ENCODE measurements at regions not wholly inside any gene's neighbourhood (a gene's known extent, or its start where the extent isn't known, plus 50 kb on each side); places are given as distances from the start of the nearest gene placed in this dataset.

DNA sequence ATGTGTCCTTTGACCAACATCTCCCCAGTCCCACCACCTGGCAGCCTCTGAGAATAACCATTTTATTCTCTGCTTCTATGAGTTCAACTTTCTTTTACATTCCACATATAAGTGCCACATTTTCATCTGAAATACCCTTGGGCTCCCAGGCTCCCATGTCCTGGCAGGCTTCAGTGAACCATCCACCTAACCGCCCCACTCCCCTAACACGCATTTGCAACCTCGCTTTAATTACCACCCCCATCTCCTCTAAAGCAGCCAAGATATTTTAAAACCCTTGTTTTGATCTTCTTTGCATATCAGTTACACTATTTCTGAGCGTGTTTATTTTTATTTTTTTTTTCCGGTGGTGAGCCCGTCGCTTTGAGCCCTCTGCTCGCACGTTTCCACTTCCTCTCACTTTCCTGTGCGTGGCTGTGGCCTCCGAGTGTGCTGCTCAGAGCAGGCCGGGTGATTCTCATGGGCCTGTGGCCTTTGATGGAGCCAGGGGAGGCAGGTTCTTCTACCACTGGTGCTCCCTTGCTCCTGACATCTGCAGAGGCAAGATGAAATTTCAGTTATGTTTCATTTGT is 195.4 kb upstream of the LPP start:
- Histone ChIP-seq H3K79me1 (ENCODE audit: low read depth in 1 of 2, low read length in 2 of 2) (no peaks in the 10 kb centered on the region), H4K5ac (ENCODE audit: low read depth, low read length) (no peak overlapping the region), H3K9me1 (ENCODE audit: insufficient read depth, low read length) (peaks cover 8% of the 10 kb centered on the region; the same call in 1 of the 2 replicates), H2AFZ (replicated peaks; ENCODE audit: low read length, poor library complexity) (no peak overlapping the region), H2AK9ac (replicated peaks; ENCODE audit: low read depth, low read length, poor library complexity) (no peak overlapping the region), H2BK120ac (ENCODE audit: low read depth, low read length) (no peak overlapping the region), H4K20me1 (ENCODE audit: insufficient read depth, low read length) (peaks cover 5% of the 10 kb centered on the region; the same call in 1 of the 2 replicates), H4K8ac (ENCODE audit: low read depth in 2 of 2, low read length in 2 of 2) (no peak overlapping the region), H3K56ac (ENCODE audit: extremely low read depth, insufficient read depth, low read length) (no peak overlapping the region), H3K9ac (ENCODE audit: low read depth, low read length) (no peak overlapping the region), H3K27ac (ENCODE audit: insufficient read depth, low read length) (no peak overlapping the region), H3K36me3 (ENCODE audit: control insufficient read depth, insufficient read depth, low read length) (no peaks in the 10 kb centered on the region), H4K91ac (ENCODE audit: insufficient read depth, low read depth, low read length) (no peak overlapping the region), H3K4me2 (ENCODE audit: low read depth, low read length) (no peak overlapping the region), H3K4me3 (ENCODE audit: insufficient read depth, low read depth, low read length) (no peak overlapping the region), H3K14ac (replicated peaks; ENCODE audit: low read depth, low read length) (no peak overlapping the region), H3K27me3 (ENCODE audit: control insufficient read depth, insufficient read depth, low read length) (peaks cover 6% of the 10 kb centered on the region), H3K18ac (ENCODE audit: low read depth, low read length) (no peak overlapping the region), H2BK20ac (ENCODE audit: low read depth, low read length) (no peak overlapping the region), H3K9me3 (ENCODE audit: control insufficient read depth, insufficient read depth, low read length) (no peaks in the 10 kb centered on the region), H3K23ac (ENCODE audit: low read depth, low read length) (no peak overlapping the region), H3K4ac (ENCODE audit: low read depth, low read length) (no peak overlapping the region), H2BK15ac (ENCODE audit: low read depth, low read length) (no peak overlapping the region), H2AK5ac (ENCODE audit: low read depth, low read length) (no peak overlapping the region), H3K4me1 (ENCODE audit: control insufficient read depth, insufficient read depth, low read length) (peaks cover 14% of the 10 kb centered on the region), H2BK5ac (ENCODE audit: low read depth, low read length, poor library complexity, severe bottlenecking) (no peak overlapping the region)
- DNase-seq (no peak), ATAC-seq (ENCODE audit: low read depth) (no peak)
- ChIA-PET CTCF (interaction anchor here (0.6 kb wide), 1 partner anchor 9 kb away, joined by 5 read pairs; no protein-coding TSS in a partner anchor), POLR2A (ENCODE audit: unreplicated experiment) (no interaction called here)
- intact Hi-C loops (cut with micrococcal nuclease), result loop anchor here (5.0 kb wide), 1 partner anchor 211 kb away; the partner anchor contains the start of gene BCL6
- 100% methylated on average over 1 to 2 of the region's 12 CpGs for WGBS, 2 experiments (ENCODE audit: extremely low coverage in 2 of 2, insufficient read length in 1 of 2)
- no TSS peak for BruUV-seq (replicated peaks)
- TF ChIP-seq MAFK (IDR thresholded peaks at IDR 0.05; ENCODE audit: low read depth, low read length), result no peak
- no peak for TF ChIP-seq CHD1 (IDR thresholded peaks at IDR 0.05; ENCODE audit: low read depth, low read length)
- TF ChIP-seq RAD21 (IDR thresholded peaks at IDR 0.05; ENCODE audit: low read length), result no peak
- no peak for TF ChIP-seq CEBPB (IDR thresholded peaks at IDR 0.05; ENCODE audit: low read depth, low read length)
- TF ChIP-seq RFX5 (IDR thresholded peaks at IDR 0.05; ENCODE audit: low read depth, low read length), result no peak
- no peak for TF ChIP-seq POLR2A (IDR thresholded peaks at IDR 0.05; ENCODE audit: low read depth, low read length)
- TF ChIP-seq MAZ (IDR thresholded peaks at IDR 0.05; ENCODE audit: borderline replicate concordance, low read depth, low read length), result no peak
- TF ChIP-seq FOS (IDR thresholded peaks at IDR 0.05; ENCODE audit: low read depth, low read length), result no peak
- no peak for TF ChIP-seq RCOR1 (IDR thresholded peaks at IDR 0.05; ENCODE audit: insufficient replicate concordance, low read length)
- TF ChIP-seq ELK1 (IDR thresholded peaks at IDR 0.05; ENCODE audit: borderline replicate concordance, low read depth, low read length), result no peak
- TF ChIP-seq, protein P1, sequence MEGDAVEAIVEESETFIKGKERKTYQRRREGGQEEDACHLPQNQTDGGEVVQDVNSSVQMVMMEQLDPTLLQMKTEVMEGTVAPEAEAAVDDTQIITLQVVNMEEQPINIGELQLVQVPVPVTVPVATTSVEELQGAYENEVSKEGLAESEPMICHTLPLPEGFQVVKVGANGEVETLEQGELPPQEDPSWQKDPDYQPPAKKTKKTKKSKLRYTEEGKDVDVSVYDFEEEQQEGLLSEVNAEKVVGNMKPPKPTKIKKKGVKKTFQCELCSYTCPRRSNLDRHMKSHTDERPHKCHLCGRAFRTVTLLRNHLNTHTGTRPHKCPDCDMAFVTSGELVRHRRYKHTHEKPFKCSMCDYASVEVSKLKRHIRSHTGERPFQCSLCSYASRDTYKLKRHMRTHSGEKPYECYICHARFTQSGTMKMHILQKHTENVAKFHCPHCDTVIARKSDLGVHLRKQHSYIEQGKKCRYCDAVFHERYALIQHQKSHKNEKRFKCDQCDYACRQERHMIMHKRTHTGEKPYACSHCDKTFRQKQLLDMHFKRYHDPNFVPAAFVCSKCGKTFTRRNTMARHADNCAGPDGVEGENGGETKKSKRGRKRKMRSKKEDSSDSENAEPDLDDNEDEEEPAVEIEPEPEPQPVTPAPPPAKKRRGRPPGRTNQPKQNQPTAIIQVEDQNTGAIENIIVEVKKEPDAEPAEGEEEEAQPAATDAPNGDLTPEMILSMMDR (conservative IDR thresholded peaks at IDR 0.05; ENCODE audit: low read depth, low read length), result no peak
- TF ChIP-seq MXI1 (IDR thresholded peaks at IDR 0.05; ENCODE audit: borderline replicate concordance, low read depth, low read length), result no peak
- TF ChIP-seq BHLHE40 (IDR thresholded peaks at IDR 0.05; ENCODE audit: low read depth, low read length), result no peak
- in situ Hi-C loops (cut with MboI; ENCODE audit: low sequenced_read_pairs), result no loop called here
- dilution Hi-C loops (cut with HindIII; ENCODE audit: low sequenced_read_pairs, unreplicated experiment), result no loop called here

Data from IMR-90 (cell line).